ENCODE measurements at regions not wholly inside any gene's neighbourhood (a gene's known extent, or its start where the extent isn't known, plus 50 kb on each side); places are given as distances from the start of the nearest gene placed in this dataset.

DNA sequence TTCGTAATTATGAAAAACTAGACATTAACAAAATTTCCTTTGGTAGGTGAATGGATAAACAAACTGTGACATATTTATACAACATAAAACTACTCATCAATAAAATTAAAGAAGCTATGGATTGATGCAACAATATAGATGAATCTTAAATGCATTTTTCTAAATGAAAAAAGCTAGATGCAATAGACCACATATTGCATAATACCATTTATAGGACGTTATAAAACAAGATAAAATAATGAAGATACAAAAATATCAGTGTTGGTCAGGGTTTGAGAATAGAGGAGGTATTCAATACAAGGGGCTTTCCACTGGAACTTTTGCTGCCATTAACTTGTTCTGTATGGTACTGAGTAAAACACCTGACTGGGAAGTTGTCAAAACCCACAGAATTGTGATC, 314.4 kb downstream of the GRB14 start:
- intact Hi-C loops (cut with micrococcal nuclease), result no loop called here

DNA sequence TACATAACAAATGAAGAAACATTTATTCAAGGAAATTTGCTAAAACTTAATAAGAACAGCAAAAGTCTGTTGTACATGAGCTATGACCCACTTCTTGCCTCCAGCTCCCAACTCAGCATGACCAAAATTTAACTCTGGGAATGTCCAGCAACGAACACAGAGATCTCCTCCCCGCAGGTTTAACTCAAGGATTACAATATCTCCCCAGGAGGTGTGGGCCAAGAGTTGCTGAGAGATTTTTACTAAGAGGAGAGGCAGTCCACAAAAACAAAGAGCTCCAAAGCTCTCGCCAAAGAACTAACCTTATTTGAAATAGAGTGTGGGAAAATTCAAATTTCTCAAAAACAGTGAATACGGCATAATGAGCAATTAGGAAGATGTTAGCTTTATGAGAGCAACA, 318.5 kb downstream of the GRB14 start:
- intact Hi-C loops (cut with micrococcal nuclease), result no loop called here

DNA sequence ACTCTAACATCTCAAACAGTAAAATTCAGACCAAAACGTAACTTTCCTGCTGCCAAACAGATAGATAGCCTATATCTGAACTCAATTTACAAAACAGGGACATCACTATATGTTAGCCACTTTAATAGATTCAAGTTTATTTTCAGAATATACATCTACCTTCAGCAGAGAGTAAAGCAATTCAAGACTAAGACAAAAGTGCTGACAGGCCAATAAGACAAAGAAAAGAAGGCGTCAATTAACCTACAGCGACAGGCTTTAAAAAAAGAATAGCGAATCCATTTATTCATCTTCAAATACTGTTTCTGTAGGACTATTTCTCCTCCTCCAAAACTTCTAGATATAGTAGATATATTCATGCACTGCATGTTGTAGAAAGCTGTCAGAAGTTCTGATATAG, 333.0 kb downstream of the GRB14 start:
- intact Hi-C loops (cut with micrococcal nuclease), result no loop called here

DNA sequence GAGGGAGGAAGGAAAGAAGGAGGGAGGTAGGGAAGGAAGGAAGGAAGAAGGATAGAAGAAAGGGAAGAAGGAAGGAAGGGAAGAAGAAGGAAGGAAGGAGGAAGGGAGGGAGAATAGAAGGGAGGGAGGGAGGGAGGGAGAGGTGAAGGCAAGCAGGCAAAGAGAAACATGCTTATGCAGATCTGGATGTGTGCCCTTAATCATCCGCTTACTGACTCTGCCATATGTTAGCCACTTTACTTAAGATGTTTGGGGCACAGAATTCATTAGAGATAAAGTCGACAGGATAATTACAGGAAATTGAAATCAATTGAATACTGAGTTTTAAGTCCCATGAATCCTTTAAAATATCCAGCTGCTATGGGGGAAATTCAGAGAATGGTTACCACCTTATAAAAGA, 334.2 kb downstream of the GRB14 start:
- intact Hi-C loops (cut with micrococcal nuclease), result no loop called here

DNA sequence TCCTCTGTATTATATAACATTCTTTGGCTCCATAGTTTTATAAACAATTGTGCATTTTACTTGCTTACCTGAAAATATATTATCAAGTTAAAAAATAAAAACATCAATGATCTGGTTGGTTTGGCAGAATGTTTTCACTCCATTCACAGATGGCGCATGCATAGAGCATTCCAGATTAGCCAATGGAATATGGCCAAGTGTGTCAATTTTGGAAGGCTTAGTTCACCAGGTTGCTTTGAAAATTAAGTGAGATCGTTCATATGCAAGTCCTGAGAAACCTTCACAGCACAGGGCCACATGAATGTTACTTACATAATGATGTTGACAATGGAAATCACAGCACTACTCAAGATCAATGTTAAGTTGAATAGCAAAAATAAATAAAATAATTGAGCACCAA, 335.7 kb downstream of the GRB14 start:
- intact Hi-C loops (cut with micrococcal nuclease), result no loop called here

DNA sequence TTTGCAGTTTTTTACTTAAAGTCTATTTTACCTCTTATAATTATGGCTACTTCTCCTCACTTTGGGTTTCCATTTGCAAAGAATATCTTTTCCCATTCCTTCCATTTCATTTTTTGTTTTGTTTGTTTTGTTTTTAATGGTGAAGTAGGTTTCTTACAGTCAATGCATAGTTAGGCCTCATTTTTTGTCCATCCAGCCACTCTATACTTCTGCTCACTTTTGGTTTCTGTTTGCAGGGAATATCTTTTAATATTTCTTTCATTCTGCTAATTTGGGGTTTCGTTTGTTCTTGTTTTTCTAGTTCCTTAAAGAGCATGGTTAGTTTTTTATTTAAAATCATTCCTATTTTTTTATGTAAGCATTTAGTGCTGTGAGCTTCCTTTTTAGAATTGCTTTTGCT, 339.4 kb downstream of the GRB14 start:
- intact Hi-C loops (cut with micrococcal nuclease), result no loop called here

DNA sequence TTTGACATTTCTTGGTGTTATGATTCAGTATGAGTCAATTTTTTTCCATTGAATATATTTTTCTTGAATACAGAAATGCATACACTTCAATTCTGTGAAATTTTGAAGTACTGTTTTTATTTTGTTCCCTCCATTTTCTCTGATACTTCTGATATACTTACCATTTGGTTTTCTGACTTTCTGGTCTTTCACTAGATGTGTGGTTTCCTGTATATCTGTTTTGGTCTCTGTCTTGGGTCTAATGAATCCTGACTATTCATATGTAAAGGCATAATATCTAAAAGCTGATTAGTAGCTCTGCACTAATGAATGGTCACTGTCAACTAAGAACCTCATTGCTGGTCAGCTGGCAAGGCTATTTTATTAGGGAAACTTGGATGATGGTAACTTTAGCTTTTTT, 345.6 kb downstream of the GRB14 start:
- intact Hi-C loops (cut with micrococcal nuclease), result no loop called here

DNA sequence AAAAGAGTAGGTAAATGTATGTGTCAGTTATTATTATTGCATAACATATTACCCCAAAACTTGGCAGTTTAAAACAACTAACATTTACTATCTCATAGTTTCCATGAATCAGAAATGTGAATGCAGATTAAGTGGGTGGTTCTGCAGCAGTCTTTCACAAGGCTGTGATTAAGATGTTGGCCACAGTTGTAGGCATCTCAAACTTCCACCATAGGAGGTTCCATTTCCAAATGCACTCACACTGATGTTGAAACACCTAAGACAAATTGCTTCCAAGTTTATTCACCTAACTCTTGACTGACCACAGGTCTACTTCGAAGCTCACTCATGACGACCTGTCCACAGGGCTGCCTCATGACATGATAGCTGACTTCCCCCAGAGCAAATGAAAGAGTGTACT, 360.8 kb downstream of the GRB14 start:
- intact Hi-C loops (cut with micrococcal nuclease), result no loop called here

DNA sequence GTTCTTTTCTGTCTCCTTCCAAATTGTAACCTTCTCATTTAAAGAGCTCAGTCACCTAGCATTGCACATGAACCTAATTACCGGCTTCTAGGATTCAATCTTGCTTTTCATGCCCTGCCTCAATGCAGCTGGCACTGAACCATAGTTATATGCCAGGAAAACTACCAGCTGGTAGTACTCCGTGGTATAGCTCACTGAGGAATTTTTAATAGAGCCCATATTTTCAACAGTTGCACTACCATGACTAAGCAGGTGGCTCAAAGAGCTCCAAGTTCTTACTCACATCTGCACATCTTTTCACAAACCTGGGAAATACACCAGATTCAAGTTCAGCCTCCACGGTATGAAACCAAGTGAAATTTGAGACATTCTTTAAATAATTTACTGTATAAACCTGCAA, 363.5 kb downstream of the GRB14 start:
- intact Hi-C loops (cut with micrococcal nuclease), result no loop called here

DNA sequence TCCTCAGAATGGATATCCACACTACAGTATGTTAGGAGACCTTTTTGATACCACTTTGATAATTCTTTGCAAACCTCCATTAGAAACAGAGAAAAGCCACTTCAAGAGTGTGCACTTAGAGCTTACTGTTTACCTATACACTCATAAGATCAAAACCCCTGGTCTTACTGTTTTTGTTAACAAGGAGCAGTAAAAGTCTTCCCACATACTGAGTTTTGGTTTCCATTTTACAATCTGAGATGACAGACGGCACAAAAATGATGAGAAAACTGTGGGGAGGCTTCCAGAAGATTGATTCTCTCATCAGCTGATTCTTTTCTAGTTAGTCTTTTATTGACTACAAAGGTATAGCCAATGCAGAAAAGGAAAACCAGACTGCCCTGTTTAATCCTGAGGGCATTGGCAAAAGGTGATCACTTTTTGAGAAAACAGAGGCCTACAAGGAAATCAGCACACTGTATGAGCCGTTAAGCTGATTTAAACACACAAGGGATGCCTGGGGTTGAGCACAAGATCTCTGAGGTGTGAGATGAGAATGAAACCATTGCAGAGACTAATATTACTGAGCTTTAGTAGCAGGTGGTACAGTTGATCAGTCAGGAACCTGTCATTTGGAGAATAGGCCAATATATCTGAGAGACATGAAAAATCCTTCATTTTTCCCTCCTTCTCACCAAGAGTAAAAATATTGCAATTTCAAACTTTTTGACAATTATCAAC, 368.6 kb downstream of the GRB14 start:
- intact Hi-C loops (cut with micrococcal nuclease), result no loop called here

DNA sequence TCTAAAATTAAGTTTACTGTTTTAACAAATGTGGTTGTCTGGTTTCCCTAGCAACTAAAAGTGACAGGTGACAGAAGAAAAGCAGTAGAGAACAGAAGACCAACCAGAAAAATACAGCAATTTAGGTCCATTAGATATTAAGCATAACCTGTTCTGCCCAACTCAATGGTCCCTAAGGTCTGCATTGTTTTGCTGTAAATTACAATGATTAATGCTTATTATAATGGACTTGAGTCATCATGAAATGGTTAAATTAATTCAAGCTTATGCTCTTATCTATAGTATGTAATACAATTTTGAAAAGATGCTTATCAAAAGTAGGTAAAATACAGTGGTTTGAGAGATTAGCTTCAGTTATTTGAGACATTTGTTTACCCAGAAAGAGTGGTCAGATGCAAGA, 378.0 kb downstream of the GRB14 start:
- intact Hi-C loops (cut with micrococcal nuclease), result no loop called here

DNA sequence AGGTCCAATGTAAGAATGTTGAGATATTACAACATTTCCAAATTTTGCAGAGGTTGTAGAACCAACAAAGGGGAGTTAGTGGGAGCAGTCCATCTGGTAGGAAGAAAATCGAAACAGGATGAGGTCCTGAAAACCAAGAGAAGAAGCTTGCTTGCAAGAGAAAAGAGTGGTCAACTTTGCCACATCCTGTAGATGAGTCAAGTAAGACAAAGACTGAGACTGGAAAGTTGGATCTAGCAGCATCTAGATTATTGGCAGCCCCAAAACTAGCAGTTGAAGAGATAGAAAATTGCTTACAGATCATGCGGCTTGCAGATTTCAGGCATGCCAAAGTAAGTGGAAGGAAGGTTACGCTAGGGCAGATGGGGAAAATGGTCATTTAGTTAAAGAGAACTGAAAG, 378.9 kb downstream of the GRB14 start:
- intact Hi-C loops (cut with micrococcal nuclease), result no loop called here

DNA sequence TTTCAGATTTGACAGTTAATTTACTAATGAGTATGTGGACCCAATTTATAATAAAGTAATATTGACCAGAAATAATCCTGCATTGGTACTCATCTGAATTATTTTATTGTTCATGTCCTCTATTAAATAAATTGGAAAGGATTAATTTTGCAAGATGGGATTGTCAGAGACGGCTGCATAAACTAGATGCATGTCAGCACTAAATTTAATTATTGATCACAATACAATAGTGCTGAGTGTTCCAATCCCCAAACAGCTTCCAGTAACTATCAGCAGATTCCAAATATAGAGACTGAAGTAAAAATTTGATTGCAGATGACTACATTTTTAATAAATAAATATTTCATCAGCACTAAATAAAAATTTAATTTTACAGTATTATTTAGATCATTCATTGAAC, 387.2 kb downstream of the GRB14 start:
- intact Hi-C loops (cut with micrococcal nuclease), result no loop called here

DNA sequence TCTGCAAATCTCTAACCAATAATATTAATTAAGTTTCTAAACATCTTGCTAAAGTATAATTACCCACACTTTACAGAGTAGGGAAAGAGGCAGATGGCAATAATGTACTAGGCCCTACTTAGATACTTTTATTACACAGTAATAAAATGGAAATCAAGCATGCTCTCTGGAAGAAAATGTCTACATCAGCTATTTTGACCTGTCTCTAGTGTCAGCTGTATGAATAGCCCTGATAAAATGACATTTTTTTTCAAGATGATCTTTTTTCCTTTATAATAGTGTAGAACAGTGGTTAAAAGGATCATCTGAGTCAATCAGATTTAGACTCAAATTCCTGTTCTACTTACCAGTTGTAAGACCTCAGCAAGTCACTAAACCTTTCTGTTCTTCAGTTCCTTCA, 397.3 kb downstream of the GRB14 start:
- intact Hi-C loops (cut with micrococcal nuclease), result no loop called here

DNA sequence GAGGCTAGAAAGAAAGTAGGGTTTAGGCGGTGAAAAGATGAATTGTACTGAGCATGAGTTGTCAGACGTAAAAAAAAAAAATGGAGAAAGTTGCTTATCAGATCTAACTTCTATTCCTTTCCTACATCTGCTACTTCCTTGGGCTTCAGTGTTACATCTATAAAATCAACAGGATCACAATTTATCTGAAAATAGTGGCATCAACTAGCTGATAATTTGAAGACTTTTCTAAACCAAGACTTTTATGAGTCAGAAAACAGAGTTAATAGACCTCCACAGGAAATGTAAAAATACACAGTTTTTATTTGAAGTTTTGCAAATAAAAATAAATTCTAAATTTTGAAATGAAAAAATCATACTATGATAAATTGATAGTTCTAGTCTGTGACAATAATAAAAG, 399.8 kb downstream of the GRB14 start:
- intact Hi-C loops (cut with micrococcal nuclease), result no loop called here

DNA sequence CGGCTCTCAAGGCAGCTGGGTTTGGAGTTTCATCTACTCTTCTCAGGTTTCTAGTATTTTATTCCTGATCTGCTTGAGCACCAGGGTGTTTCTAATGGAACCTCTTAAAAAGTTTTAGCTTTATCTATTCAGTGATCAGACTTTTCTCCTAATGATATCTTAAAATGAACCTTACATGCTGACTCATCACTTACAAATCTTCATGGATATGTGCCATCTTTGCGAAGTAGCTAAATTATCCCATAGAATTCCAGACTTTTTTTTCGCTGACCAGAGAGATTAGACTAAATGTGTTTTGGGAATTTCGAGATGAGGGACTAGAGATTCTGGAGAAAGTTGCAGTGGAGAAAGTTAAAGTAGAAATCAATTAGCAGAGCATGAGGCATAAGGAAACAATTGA, 401.0 kb downstream of the GRB14 start:
- intact Hi-C loops (cut with micrococcal nuclease), result no loop called here

DNA sequence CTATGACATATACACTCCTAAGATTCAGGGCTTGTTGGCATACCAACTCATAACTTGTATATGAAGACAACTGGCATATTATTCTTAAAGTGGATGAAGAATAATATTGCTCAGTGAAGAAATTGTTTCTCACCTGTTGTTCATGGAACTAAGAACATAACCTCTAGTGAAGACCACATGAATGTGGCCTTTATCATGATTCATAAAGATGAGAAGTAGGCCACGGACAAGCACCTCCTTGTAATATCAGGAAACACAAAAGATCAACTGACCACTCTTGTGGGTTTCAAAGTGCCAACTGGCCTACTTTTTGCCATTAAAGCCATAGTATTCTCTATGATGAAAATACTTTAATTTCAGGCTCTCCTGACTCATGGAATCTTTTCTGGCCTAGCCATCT, 407.4 kb downstream of the GRB14 start:
- intact Hi-C loops (cut with micrococcal nuclease), result no loop called here

DNA sequence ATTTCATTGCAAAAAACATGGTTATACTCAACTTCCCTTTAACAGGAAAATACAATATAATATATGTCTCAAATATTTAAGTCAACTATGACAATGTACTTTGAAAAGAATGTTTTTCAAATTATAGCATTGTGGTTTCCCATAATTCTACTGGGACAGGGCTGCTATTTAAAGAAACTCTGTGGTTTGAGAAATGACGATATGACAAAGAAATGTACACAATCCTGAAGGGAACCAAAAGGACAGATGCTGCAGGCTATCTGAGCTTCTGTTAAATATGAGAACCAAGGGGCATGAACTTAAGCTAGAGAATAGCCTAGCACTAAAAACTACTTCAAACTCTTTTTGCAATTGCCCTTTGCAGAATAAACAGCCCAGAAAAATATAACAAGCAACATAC, 415.9 kb downstream of the GRB14 start:
- intact Hi-C loops (cut with micrococcal nuclease), result no loop called here

DNA sequence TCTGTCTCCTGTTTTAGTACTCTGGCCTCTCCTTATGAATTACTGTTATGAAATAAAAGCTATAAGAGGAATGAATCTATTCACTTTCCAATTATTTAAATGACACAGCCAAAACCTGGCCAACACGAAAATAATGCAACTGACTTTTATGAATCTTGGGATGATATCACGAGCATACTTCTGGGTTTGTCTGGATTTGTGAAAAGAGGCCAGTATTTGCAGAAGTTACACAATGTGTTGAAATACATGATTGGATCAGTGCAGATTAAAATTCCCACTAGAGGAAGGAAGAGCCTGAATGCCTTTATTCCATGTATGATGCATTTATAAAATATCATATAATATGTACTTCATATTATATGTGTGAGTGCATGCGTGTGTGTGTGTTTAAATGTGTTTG, 418.2 kb downstream of the GRB14 start:
- intact Hi-C loops (cut with micrococcal nuclease), result no loop called here

DNA sequence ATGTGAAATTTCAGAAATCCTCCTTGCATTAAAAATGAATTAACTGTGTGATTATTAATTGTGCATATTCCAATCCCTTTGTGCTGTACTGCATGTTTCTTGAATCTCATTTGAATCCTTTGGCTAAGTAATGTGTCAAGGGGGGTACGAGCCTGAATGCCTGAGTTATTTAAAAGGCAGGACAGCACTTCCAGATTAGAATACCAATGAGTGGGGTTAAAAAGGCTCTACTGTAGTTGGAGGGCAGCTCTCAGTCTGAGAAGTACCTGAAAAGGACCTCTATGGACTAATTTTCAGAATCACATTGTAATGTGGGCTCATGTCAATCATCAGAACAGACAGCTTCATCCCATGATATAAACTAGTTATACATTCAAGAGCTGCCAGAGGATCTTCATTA, 423.0 kb downstream of the GRB14 start:
- intact Hi-C loops (cut with micrococcal nuclease), result no loop called here

DNA sequence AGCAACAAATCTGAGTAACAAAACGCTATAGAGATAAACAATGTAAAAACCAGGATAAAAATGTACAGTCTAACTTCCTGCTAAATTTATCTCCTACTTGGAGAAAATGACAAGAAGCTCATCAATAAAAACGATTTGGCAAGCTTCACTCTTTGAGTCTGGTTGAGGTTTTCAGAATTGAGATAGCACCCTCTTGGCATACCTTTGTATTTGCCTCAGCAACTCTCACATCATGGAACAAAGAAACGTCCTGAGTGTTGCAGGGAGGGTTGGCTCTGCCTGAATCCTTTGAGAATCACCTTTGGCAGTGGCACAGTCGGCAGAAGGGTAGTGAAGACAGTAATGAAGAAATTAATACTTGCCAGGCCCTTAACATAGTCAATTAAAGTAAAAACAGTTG, 430.6 kb downstream of the GRB14 start:
- intact Hi-C loops (cut with micrococcal nuclease), result no loop called here

DNA sequence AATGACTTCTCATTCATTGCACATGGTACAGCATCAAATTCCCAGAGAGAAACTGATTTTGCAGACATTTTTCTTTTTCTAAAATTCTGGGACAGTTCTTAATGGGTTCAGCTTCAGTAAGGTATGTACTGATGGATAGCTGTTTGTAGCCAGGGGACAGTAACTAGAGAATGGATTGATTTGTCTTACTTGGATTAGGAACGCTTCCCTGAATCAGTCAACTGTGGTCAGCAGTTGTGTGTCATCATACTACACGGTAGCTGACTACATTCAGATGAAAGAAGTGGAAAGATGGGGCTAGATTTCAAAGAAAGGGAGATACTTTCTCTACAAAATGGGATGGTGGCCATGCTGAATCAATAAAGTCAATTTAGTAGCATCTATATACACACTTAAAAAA, 431.4 kb downstream of the GRB14 start:
- intact Hi-C loops (cut with micrococcal nuclease), result no loop called here

DNA sequence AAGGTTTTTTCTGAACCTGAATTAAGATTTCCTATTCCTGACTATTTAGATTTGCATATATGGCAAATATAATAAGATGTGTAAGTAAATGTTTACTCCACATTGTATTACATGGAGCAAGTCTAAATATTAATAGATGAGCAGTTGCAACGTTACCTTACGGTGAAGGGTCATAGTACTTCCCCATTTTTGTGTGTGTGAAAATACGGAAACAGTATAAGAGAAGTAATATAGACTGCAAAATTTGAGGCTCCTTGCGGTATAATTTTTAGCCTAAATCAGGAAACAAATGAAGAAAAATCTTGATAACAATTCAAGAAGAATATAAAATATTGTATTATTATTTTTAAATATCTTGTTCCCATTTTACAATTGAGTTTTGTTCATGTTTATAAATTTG, 434.2 kb downstream of the GRB14 start:
- intact Hi-C loops (cut with micrococcal nuclease), result no loop called here

DNA sequence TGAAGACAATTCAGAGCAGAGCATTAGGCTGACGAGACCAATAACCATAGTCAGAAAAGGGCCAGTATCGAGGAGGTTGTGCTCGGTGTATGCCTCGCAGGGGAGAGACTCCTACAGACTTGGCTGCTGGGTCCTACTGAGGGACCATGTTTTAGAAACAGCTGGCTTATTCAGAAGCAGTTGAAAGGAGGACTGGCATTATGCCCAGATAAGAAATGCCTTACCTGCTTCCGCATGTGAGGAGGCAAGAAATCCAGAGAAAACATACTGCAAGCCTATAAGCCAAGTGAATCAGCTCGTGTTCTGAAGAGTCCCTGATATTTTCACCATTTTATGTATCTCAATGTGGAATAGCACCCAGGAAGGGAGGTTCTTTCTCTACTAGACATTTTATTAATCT, 434.7 kb downstream of the GRB14 start:
- intact Hi-C loops (cut with micrococcal nuclease), result no loop called here
